ENCODE measurements at regions not wholly inside any gene's neighbourhood (a gene's known extent, or its start where the extent isn't known, plus 50 kb on each side); places are given as distances from the start of the nearest gene placed in this dataset.
"Not testable (repeated sequence)": the region's sequence is repeated elsewhere in the genome, so short reads cannot be mapped to it uniquely, and the experiment has no call there.

GRCh38 chr2:95728878-95729596 is 137.2 kb downstream of the TRIM43 start:
- peak; percentile 61 for DNase-seq

GRCh38 chr2:95729597-95729955 is 137.8 kb downstream of the TRIM43 start:
- DNase-seq, result no peak

- no peak for DNase-seq
Measured at GRCh38 chr2:95730813-95731212, 139.0 kb downstream of the TRIM43 start.

DNA sequence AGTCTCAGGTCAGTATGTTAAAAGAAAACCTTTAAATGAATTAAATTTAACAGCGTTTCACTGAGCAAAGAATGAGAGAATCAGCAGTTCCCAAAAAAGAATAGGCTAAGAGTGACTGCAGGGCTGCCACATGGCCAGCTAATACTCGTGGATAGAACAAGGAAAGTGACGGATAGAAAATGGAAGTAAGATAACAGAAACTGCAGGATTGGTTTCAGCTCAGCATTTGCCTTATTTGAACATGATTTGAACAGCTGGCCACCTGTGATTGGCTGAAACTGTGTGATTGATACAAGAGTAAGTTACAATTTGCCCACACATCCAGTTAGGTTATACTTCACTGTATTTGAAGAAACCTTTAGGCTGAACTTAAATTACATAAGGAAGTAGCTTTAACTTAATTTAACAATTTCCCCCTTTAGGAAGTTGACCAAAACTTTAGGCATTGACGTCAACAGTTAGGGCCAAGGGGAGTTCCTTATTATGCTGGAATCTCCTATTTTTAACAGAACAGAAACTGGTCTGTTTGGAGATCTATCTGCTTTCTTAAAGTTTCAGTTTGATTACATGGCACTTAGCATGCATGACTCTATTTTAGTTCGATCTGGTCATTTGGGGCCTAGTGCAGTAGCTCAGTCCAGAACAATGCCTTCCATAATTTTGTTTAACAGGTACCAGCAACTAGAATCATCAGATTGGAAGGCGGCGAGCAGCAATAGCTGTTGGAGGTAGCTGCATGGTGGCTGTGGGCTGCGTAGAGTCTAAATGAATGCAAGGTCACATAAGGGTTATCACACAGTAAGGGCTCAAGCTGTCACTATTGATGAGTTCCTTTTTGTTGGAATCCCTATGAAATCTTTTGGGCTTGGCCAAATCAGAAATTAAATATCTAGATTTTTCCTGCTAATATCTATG is 143.4 kb downstream of the TRIM43 start:
- DNase-seq, result no peak

GRCh38 chr2:95738301-95738700 is 146.5 kb downstream of the TRIM43 start:
- no peak for DNase-seq

DNA sequence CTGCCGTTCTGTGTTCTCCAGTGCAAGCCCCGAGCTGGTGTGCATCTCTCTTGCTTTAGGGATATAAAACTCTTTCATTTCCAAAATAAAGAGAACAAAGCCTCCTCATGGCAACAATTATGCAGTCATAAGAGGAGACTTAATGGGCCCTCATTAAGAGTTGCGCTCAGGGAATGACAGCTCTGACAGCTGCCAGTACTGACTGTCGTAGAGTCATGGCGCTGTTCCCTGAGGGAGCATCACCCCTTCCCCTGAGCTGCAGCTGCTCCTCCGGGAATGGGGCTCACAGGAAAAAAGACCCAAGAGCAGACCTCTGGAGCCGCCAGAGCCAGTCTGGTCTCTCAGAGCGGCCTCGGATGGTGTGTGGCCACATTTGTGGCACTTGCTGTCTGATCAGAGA is 160.3 kb downstream of the TRIM43 start:
- not testable (repeated sequence) for DNase-seq

DNA sequence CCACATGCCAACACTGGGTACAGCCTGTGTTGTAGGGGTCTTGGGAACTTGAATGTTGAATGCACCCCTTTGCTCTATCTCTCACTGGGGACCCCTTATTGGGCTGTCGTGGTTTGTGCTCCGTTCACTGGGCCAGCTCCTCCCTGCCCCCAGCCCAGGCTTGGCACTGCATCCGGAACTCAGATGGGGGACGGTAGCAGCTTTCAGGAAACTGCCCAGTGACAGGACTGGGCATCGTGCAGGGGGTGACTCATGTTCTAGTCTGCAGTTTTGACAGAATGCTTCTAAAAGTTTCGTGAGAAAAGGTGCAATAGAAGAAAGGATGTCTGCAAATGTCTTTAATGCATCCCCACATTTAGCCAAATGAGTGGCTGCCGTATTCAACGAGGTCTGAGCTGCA is 162.0 kb downstream of the TRIM43 start:
- DNase-seq, result not testable (repeated sequence)

DNA sequence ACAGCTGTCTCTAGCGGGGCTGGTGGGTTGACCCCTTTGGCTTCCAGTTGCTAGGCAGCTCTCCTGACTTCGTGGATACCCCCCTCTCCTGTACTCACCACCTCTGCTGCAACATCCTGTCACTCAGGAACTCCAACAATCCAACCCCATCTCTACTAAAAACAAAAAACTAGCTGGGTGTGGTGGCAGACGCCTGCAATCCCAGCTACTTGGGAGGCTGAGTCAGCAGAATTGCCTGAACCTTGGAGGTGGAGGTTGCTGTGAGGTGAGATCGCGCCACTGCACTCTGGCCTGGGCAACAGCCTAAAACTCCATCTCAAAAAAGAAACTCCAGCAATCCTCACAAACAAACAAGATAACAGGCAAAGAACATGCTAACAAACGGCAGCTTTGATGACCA is 162.4 kb downstream of the TRIM43 start:
- not testable (repeated sequence) for DNase-seq

DNA sequence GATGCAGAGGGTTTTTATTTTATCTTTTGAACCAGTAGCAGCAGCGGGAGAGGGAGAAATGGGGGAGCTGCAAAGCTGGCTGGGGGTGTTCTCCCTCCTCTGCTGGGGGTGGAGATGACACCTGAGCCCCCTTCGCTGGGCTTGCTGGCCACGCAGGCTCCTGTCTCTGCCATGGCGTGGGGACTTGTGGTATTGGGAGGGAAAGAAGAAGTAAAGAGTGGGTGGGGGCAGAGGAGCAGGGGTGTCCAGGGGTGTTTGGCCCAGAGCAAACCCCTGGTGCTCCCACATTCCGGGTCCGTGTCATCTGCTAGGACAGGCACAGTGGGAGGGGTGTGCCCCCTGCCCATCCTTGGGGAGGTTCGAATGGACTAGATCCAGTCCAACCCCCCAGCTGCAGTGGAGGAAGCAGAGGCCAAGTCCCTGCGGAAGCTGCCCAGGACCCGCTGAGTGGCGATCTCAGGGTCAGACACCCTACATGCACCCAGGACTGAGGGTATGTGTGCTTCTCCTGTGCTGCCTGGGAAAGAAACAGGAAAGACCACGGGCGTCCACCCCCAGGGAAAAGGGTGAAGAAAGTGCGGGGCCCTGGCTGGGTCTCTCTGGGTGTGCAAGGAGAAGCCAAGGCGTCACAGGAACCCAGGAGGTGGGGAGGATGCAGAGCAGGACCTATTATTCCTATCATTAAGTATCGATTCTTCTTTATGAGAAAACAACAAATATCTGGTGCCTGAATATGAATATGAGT is 163.2 kb downstream of the TRIM43 start:
- DNase-seq, result not testable (repeated sequence)

DNA sequence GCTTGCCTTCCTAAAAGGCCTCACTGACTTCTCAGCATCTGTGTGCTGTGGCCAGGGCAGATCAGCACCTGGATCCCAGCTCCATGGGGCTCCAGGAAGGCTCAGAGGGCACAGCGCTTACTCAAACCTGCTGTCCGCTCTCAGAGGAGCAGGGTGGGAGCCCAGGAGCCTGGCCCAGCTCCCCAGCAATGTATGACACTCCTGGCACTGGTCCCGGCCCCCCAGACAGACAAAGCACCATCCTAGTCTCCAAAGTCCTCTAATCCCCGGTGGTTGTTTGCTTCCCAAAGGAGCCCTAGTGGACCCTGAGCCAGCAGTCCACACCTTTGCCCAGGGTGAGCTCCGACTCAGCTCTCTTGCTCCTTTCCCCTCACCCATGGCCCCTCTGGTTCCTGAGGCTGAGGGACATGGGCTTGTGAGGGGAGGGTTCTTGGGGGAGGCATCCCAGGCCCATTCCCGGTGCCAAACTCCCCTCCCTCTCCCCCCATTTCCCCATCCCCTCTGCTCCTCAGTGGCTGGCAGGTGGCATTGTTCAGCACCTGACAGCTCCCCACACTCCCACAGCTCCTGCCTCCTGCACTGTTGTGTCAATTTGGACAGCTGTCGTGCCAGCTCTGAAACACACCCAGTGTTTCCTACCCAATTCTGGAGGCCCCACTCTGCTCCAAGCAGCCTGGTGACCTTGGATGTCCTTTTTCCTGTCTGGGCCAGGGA is 164.3 kb downstream of the TRIM43 start:
- not testable (repeated sequence) for DNase-seq

GRCh38 chr2:95757988-95758387 is 166.2 kb downstream of the TRIM43 start:
- no peak for DNase-seq

GRCh38 chr2:95759481-95760246 is 167.9 kb downstream of the TRIM43 start:
- DNase-seq, result no peak

DNA sequence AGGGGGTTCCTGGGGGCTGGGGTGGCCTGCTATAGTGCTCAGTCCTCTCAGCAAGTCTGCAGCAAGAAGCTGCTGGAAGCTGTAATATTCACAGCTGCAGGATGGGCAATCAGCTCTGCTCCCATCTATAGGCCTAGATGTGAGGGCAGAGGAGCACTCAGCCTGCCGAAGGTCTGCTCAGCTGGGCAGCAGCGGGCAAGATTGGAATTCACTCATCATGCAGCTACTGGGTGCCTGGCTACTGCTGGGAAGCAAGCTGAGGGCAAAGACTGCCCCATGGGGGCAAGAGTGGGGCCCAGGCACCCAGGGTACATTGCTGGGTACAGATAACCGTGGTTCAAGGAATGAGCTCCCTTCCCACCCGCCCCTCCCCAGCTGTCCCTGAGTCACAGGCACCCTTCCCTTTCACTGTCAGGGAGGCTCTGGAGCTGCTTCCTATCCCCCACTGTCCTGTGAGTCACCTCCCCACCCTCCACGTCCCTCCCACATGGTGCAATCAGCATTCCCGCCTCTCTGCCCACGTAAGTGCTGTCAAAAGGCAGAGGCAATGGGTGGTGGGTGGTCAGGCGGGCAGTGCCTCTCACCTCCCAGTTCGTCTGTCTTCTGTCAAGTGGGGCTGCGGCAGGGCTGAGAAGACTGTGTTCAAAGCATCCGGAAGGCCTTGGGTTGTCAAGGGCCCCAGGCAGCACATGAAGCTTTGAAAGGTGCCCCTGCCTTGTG is 169.2 kb downstream of the TRIM43 start:
- no peak for DNase-seq

GRCh38 chr2:95761556-95761955 is 169.8 kb downstream of the TRIM43 start:
- DNase-seq, result no peak

- DNase-seq, result not testable (repeated sequence)
Measured at GRCh38 chr2:95762023-95763021, 170.5 kb downstream of the TRIM43 start.

- not testable (repeated sequence) for DNase-seq
Measured at GRCh38 chr2:95763074-95763473, 171.3 kb downstream of the TRIM43 start.

GRCh38 chr2:95764966-95765365 is 173.2 kb downstream of the TRIM43 start:
- not testable (repeated sequence) for DNase-seq

DNA sequence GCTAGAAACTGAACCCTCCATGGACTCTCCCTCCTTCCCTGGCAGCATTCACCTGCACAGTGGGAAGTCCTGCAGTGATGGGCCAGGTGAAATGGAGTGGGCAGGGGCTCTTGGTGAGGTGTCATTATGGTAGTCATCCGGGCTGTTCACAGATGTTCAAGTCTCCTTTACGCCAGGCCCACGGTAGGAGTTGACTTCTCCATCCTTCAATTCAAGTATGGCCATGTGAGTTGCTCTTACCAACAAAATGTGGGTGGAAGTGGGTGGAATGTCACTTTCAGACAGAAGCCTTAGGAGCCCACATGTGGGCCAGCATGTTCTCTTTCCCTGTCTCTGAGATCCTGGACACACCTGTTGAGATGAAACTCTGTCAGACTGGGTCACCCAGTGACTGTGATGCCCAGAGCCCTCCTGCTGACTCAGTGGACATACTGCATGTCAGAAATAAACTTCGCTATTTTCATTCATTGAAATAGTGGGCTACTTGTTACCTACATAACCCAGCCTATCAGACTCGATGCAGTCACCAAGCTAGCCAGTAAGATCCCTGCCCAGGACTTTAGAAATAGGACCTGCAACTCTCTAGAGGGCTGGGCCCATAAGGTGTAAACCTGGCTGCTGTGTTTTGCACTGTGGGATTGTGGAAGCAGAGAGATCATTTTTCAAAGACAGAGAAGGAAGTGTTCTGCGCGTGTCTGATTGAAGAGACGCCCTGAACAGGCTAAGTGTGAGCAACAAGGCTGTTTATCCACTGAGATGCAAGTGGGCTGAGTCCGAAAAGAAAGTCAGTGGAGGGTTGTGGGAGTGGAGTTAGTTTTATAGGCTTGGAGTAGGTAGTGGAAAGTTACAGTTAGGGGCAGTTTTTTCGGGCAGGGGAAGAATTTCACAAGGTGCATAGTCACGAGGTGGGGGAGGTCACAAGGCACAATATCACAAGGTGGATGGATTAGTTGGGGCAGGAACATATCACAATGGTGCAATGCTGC is 174.4 kb downstream of the TRIM43 start:
- not testable (repeated sequence) for DNase-seq

- not testable (repeated sequence) for DNase-seq
Measured at GRCh38 chr2:95767531-95767930, 175.7 kb downstream of the TRIM43 start.
